Sigmoid colon (tissue), 6 donors: ENCODE measurements at regions not wholly inside any gene's neighbourhood (a gene's known extent, or its start where the extent isn't known, plus 50 kb on each side); places are given as distances from the start of the nearest gene placed in this dataset.

Source experiments
- DNase-seq: peaks from one replicate; pipeline ENCODE4 v3.0.0-alpha.2; 2019
- H3K27ac ChIP-seq, 4 donors: fragments of 200-600 bp; sonication (generic); one replicate each; pipeline ENCODE4 v1.5.1; 2016 to 2019; ENCODE audit warnings: mild to moderate bottlenecking in 1 of 4
- H3K27me3 ChIP-seq, 3 donors: fragments of 200-600 bp; sonication (generic); one replicate each; pipeline ENCODE4 v1.5.1; 2019; ENCODE audit warnings: mild to moderate bottlenecking in 1 of 3
- H3K36me3 ChIP-seq, 4 donors: fragments of 200-600 bp; sonication (generic); one replicate each; pipeline ENCODE4 v1.5.1; 2016 to 2019
- H3K4me1 ChIP-seq, 4 donors: fragments of 200-600 bp; sonication (generic); one replicate each; pipeline ENCODE4 v1.5.1; 2017 to 2019
- H3K4me3 ChIP-seq, 4 donors: fragments of 200-600 bp; sonication (generic); one replicate each; pipeline ENCODE4 v1.5.1; 2017 to 2019; ENCODE audit warnings: mild to moderate bottlenecking in 2 of 4, moderate library complexity in 1 of 4
- H3K9me3 ChIP-seq, 4 donors: fragments of 200-600 bp in 3 of 4; sonication (generic) in 3 of 4; one replicate each; pipeline versions ENCODE4 v1.5.1 to v1.6.1; 2013 to 2019
- CTCF ChIP-seq, 4 experiments: fragments of 450-650 bp in 3 of 4; fragments of 200-600 bp in 1 of 4; IDR thresholded peaks; one replicate each; pipeline ENCODE4 v1.5.1; 2016 to 2019; ENCODE audit warnings: antibody characterized with exemption in 4 of 4, mild to moderate bottlenecking in 3 of 4, moderate library complexity in 2 of 4
- EP300 ChIP-seq, 4 donors: sonication (generic); formaldehyde crosslinking; IDR thresholded peaks; one replicate each; pipeline ENCODE4 v1.6.1; 2017; ENCODE audit warnings: antibody characterized with exemption in 4 of 4
- POLR2A ChIP-seq, 2 donors: fragments of 450-650 bp; IDR thresholded peaks; one replicate each; pipeline ENCODE4 v1.6.1; 2016; ENCODE audit warnings: antibody characterized with exemption in 2 of 2, mild to moderate bottlenecking in 2 of 2, moderate library complexity in 2 of 2
- POLR2AphosphoS5 ChIP-seq, 4 donors: sonication (generic); formaldehyde crosslinking; IDR thresholded peaks; one replicate each; pipeline ENCODE4 v1.6.1; 2017; ENCODE audit warnings: antibody characterized with exemption in 4 of 4
- WGBS, 2 donors: extraction: QIAGEN DNeasy Blood & Tissue Kit; methylation state at CpG; one replicate each; pipeline ENCODE4 v1.1.7; 2013; 5-methylcytosine and 5-hydroxymethylcytosine counted together
- intact Hi-C: fragments of 100-400 bp; cut with DNase I; formaldehyde crosslinking; loops from one replicate; pipeline ENCODE4 v1.15.1; 2023
- donor health status: healthy with polysubstance abuse.
- donor health status: healthy.

GRCh38 chr4:163744861-163745260, 250.4 kb downstream of the TMA16 start:
- no peak for DNase-seq
- no peaks in the 10 kb centered on the region for H3K27me3 ChIP-seq
- no peak overlapping the region for H3K27ac ChIP-seq
- 36 to 52% methylated on average over 4 of the region's 4 CpGs for WGBS, 2 donors
- H3K4me1 ChIP-seq: no peaks in the 10 kb centered on the region
- H3K9me3 ChIP-seq: no peaks in the 10 kb centered on the region
- TF ChIP-seq POLR2A (IDR thresholded peaks at IDR 0.05) (no peak), EP300 (IDR thresholded peaks at IDR 0.05) (no peak), POLR2AphosphoS5 (IDR thresholded peaks at IDR 0.05) (no peak), CTCF (IDR thresholded peaks at IDR 0.05) (no peak)
- no peaks in the 10 kb centered on the region for H3K36me3 ChIP-seq
- intact Hi-C loops: no loop called here
- no peak overlapping the region for H3K4me3 ChIP-seq

- Histone ChIP-seq H3K4me3 (no peak overlapping the region), H3K4me1 (no peaks in the 10 kb centered on the region), H3K36me3 (no peaks in the 10 kb centered on the region), H3K9me3 (no peaks in the 10 kb centered on the region), H3K27me3 (no peaks in the 10 kb centered on the region), H3K27ac (no peak overlapping the region)
- DNase-seq: no peak
- 83 to 84% methylated on average over 5 of the region's 5 CpGs for WGBS, 2 donors
- intact Hi-C loops: no loop called here
- TF ChIP-seq POLR2AphosphoS5 (IDR thresholded peaks at IDR 0.05) (no peak), CTCF (IDR thresholded peaks at IDR 0.05) (no peak), POLR2A (IDR thresholded peaks at IDR 0.05) (no peak), EP300 (IDR thresholded peaks at IDR 0.05) (no peak)
Measured at GRCh38 chr4:163747293-163747692, 252.8 kb downstream of the TMA16 start.

- Histone ChIP-seq H3K36me3 (no peaks in the 10 kb centered on the region), H3K9me3 (no peaks in the 10 kb centered on the region), H3K27me3 (no peaks in the 10 kb centered on the region), H3K27ac (no peak overlapping the region), H3K4me1 (no peaks in the 10 kb centered on the region), H3K4me3 (no peak overlapping the region)
- WGBS, 2 donors: 75 to 85% methylated on average over 3 of the region's 3 CpGs
- intact Hi-C loops: no loop called here
- no peak for DNase-seq
- no peak for TF ChIP-seq POLR2A (IDR thresholded peaks at IDR 0.05)
- TF ChIP-seq EP300 (IDR thresholded peaks at IDR 0.05): no peak
- no peak for TF ChIP-seq CTCF (IDR thresholded peaks at IDR 0.05)
- no peak for TF ChIP-seq POLR2AphosphoS5 (IDR thresholded peaks at IDR 0.05)
Measured at GRCh38 chr4:163747886-163748285, 253.4 kb downstream of the TMA16 start.

GRCh38 chr4:163748449-163748848, 254.0 kb downstream of the TMA16 start:
- H3K27ac ChIP-seq: no peak overlapping the region
- 71 to 74% methylated on average over 2 of the region's 2 CpGs for WGBS, 2 donors
- intact Hi-C loops: no loop called here
- H3K4me3 ChIP-seq: no peak overlapping the region
- no peak for DNase-seq
- TF ChIP-seq POLR2A (IDR thresholded peaks at IDR 0.05) (no peak), POLR2AphosphoS5 (IDR thresholded peaks at IDR 0.05) (no peak), CTCF (IDR thresholded peaks at IDR 0.05) (no peak)
- no peaks in the 10 kb centered on the region for H3K4me1 ChIP-seq
- H3K27me3 ChIP-seq: no peaks in the 10 kb centered on the region
- H3K9me3 ChIP-seq: no peaks in the 10 kb centered on the region
- H3K36me3 ChIP-seq: no peaks in the 10 kb centered on the region

- Histone ChIP-seq H3K4me3 (no peak overlapping the region), H3K36me3 (no peaks in the 10 kb centered on the region), H3K27me3 (no peaks in the 10 kb centered on the region), H3K4me1 (no peaks in the 10 kb centered on the region), H3K27ac (no peak overlapping the region), H3K9me3 (no peaks in the 10 kb centered on the region)
- WGBS, 2 donors: 26% methylated on average over 3 of the region's 3 CpGs
- intact Hi-C loops: no loop called here
- no peak for DNase-seq
- no peak for TF ChIP-seq POLR2A (IDR thresholded peaks at IDR 0.05)
- no peak for TF ChIP-seq POLR2AphosphoS5 (IDR thresholded peaks at IDR 0.05)
- TF ChIP-seq CTCF (IDR thresholded peaks at IDR 0.05): no peak
- no peak for TF ChIP-seq EP300 (IDR thresholded peaks at IDR 0.05)
Measured at GRCh38 chr4:163755013-163755412, 260.5 kb downstream of the TMA16 start.
